MM.1S (cell line): ENCODE measurements at regions not wholly inside any gene's neighbourhood (a gene's known extent, or its start where the extent isn't known, plus 50 kb on each side); places are given as distances from the start of the nearest gene placed in this dataset.

Source experiments
- EZH2 ChIP-seq: fragments of 300-600 bp; sonication (generic); optimal IDR thresholded peaks from 2 replicates; pipeline ENCODE3; 2017; ENCODE audit warnings: low read depth, mild to moderate bottlenecking, antibody characterized with exemption, low read length, mixed read lengths
- TF ChIP-seq, protein P1 (sequence below): fragments of 300-600 bp; sonication (generic); IDR thresholded peaks from 2 replicates; pipeline ENCODE4 v1.5.1; 2016; ENCODE audit warnings: antibody characterized with exemption, low read length, mixed read lengths

DNA sequence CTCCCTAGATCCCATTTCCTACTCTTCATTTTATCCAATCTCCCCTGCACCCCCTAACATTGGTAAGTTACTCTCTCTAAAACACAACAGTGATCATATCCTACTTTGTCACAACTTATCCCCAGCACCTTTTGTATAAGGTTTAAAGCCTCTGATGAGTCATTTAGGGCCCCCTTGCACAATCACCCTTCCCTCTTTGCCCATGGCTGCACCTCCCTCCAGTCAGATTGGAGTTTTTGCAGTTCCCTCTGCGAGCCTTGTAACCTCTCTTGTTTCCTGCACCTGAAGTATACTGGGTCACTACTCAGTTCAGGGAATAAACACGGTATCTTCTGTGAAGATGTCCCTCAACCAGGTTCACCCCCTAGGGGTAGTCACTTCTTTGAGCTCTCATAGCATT, 55.9 kb upstream of the ADRB1 start:
- TF ChIP-seq, protein P1, sequence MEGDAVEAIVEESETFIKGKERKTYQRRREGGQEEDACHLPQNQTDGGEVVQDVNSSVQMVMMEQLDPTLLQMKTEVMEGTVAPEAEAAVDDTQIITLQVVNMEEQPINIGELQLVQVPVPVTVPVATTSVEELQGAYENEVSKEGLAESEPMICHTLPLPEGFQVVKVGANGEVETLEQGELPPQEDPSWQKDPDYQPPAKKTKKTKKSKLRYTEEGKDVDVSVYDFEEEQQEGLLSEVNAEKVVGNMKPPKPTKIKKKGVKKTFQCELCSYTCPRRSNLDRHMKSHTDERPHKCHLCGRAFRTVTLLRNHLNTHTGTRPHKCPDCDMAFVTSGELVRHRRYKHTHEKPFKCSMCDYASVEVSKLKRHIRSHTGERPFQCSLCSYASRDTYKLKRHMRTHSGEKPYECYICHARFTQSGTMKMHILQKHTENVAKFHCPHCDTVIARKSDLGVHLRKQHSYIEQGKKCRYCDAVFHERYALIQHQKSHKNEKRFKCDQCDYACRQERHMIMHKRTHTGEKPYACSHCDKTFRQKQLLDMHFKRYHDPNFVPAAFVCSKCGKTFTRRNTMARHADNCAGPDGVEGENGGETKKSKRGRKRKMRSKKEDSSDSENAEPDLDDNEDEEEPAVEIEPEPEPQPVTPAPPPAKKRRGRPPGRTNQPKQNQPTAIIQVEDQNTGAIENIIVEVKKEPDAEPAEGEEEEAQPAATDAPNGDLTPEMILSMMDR: no peak
- no peak for TF ChIP-seq EZH2
